ENCODE measurements at regions not wholly inside any gene's neighbourhood (a gene's known extent, or its start where the extent isn't known, plus 50 kb on each side); places are given as distances from the start of the nearest gene placed in this dataset.

GRCh38 chr2:128401680-128402079 lies 83.0 kb upstream of the HS6ST1 start:
- DNase-seq (ENCODE audit: low read depth), result no peak

GRCh38 chr2:128402911-128403670 lies 84.4 kb upstream of the HS6ST1 start:
- DNase-seq (ENCODE audit: low read depth), result no peak

- no peak for DNase-seq (ENCODE audit: low read depth)
Measured at GRCh38 chr2:128403814-128404708, 85.4 kb upstream of the HS6ST1 start.

- no peak for DNase-seq (ENCODE audit: low read depth)
Measured at GRCh38 chr2:128404709-128405466, 86.2 kb upstream of the HS6ST1 start.

GRCh38 chr2:128405467-128405900 lies 86.8 kb upstream of the HS6ST1 start:
- no peak for DNase-seq (ENCODE audit: low read depth)

- DNase-seq (ENCODE audit: low read depth), result no peak
Measured at GRCh38 chr2:128405981-128406613, 87.4 kb upstream of the HS6ST1 start.

- DNase-seq (ENCODE audit: low read depth), result no peak
Measured at GRCh38 chr2:128406736-128407554, 88.3 kb upstream of the HS6ST1 start.

- peak; percentile 71 for DNase-seq (ENCODE audit: low read depth)
Measured at GRCh38 chr2:128408349-128409305, 90.0 kb upstream of the HS6ST1 start.

- DNase-seq (ENCODE audit: low read depth), result no peak
Measured at GRCh38 chr2:128409326-128410034, 90.8 kb upstream of the HS6ST1 start.

GRCh38 chr2:128410035-128410757 lies 91.5 kb upstream of the HS6ST1 start:
- no peak for DNase-seq (ENCODE audit: low read depth)

- DNase-seq (ENCODE audit: low read depth), result no peak
Measured at GRCh38 chr2:128410758-128411215, 92.1 kb upstream of the HS6ST1 start.

GRCh38 chr2:128411431-128411830 lies 92.8 kb upstream of the HS6ST1 start:
- no peak for DNase-seq (ENCODE audit: low read depth)

GRCh38 chr2:128412181-128412871 lies 93.7 kb upstream of the HS6ST1 start:
- DNase-seq (ENCODE audit: low read depth), result no peak

GRCh38 chr2:128413014-128413717 lies 94.5 kb upstream of the HS6ST1 start:
- no peak for DNase-seq (ENCODE audit: low read depth)

- no peak for DNase-seq (ENCODE audit: low read depth)
Measured at GRCh38 chr2:128413718-128414341, 95.2 kb upstream of the HS6ST1 start.

- no peak for DNase-seq (ENCODE audit: low read depth)
Measured at GRCh38 chr2:128414351-128414750, 95.7 kb upstream of the HS6ST1 start.

Measured in amniotic epithelial cell (primary cell).